ENCODE measurements at regions not wholly inside any gene's neighbourhood (a gene's known extent, or its start where the extent isn't known, plus 50 kb on each side); places are given as distances from the start of the nearest gene placed in this dataset.
"Not testable (repeated sequence)": the region's sequence is repeated elsewhere in the genome, so short reads cannot be mapped to it uniquely, and the experiment has no call there.

DNA sequence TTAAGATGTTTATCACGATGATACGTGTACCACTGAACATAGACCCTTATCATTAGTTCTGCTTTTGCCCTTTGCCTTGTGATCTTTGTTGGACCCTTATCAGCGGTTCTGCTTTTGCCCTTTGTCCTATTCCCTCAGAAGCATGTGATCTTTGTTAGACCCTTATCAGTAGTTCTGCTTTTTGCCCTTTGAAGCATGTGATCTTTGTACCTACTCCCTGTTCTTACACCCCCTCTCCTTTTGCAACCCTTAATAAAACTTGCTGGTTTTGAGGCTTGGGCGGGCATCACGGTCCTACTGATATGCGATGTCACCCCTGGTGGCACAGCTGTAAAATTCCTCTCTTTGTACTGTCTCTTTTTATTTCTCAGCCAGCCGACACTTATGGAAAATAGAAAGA, 117.0 kb downstream of the SDHAF3 start:
- not testable (repeated sequence) for TF ChIP-seq BHLHE40 (IDR thresholded peaks at IDR 0.05; ENCODE audit: borderline replicate concordance); FOXM1 (IDR thresholded peaks at IDR 0.05; ENCODE audit: borderline replicate concordance); SP1 (IDR thresholded peaks at IDR 0.05); ELF4 (IDR thresholded peaks at IDR 0.05); ZNF384 (IDR thresholded peaks at IDR 0.05); SUZ12 (IDR thresholded peaks at IDR 0.05); NFRKB (IDR thresholded peaks at IDR 0.05); FOXK2 (IDR thresholded peaks at IDR 0.05); CTBP1 (IDR thresholded peaks at IDR 0.05; ENCODE audit: borderline replicate concordance); ARNT (IDR thresholded peaks at IDR 0.05); L3MBTL2 (conservative IDR thresholded peaks at IDR 0.05); TARDBP (IDR thresholded peaks at IDR 0.05); FOXA1 (IDR thresholded peaks at IDR 0.05); PKNOX1 (IDR thresholded peaks at IDR 0.05)

All from HEK293T (cell line).